ENCODE measurements at regions not wholly inside any gene's neighbourhood (a gene's known extent, or its start where the extent isn't known, plus 50 kb on each side); places are given as distances from the start of the nearest gene placed in this dataset.

- no peak for TF ChIP-seq CTCF (IDR thresholded peaks at IDR 0.05; ENCODE audit: low read depth, low read length)
- no peak for TF ChIP-seq EZH2phosphoT487 (IDR thresholded peaks at IDR 0.05; ENCODE audit: low read depth)
Observed at GRCh38 chr4:126532527-126532926, 1100.2 kb upstream of the INTU start.
